Liver (tissue), 3 donors: ENCODE measurements at regions not wholly inside any gene's neighbourhood (a gene's known extent, or its start where the extent isn't known, plus 50 kb on each side); places are given as distances from the start of the nearest gene placed in this dataset.

Source experiments
- ATF3 ChIP-seq: IDR thresholded peaks from 2 replicates; pipeline ENCODE4 v1.6.1; 2016; ENCODE audit warnings: antibody characterized with exemption
- CTCF ChIP-seq: fragments of 150-350 bp; IDR thresholded peaks from 2 replicates; pipeline ENCODE4 v1.5.1; 2017; ENCODE audit warnings: improper control_type of control experiment, low read depth, low read length; ENCODE audit not compliant: missing input control
- EGR1 ChIP-seq, 2 donors: IDR thresholded peaks; 2 replicates each; pipeline ENCODE4 v1.6.1; 2016 to 2018; ENCODE audit warnings: antibody characterized with exemption in 2 of 2, low read depth in 2 of 2
- FOXA1 ChIP-seq: IDR thresholded peaks from 2 replicates; pipeline ENCODE4 v1.6.1; 2016; ENCODE audit warnings: antibody characterized with exemption
- FOXA2 ChIP-seq: IDR thresholded peaks from 2 replicates; pipeline ENCODE4 v1.6.1; 2016; ENCODE audit warnings: antibody characterized with exemption
- HNF4A ChIP-seq, 2 donors: conservative IDR thresholded peaks; 2 replicates each; pipeline ENCODE4 v1.6.1; 2016; ENCODE audit warnings: antibody characterized with exemption in 2 of 2, mild to moderate bottlenecking in 2 of 2
- MAX ChIP-seq: IDR thresholded peaks from 2 replicates; pipeline ENCODE4 v1.6.1; 2016; ENCODE audit warnings: antibody characterized with exemption
- SP1 ChIP-seq: IDR thresholded peaks from 2 replicates; pipeline ENCODE4 v1.6.1; 2018; ENCODE audit warnings: antibody characterized with exemption, mild to moderate bottlenecking
- YY1 ChIP-seq: IDR thresholded peaks from 2 replicates; pipeline ENCODE4 v1.6.1; 2016; ENCODE audit warnings: antibody characterized with exemption, mild to moderate bottlenecking
- donor health status: healthy.
- donor health status: healthy.

DNA sequence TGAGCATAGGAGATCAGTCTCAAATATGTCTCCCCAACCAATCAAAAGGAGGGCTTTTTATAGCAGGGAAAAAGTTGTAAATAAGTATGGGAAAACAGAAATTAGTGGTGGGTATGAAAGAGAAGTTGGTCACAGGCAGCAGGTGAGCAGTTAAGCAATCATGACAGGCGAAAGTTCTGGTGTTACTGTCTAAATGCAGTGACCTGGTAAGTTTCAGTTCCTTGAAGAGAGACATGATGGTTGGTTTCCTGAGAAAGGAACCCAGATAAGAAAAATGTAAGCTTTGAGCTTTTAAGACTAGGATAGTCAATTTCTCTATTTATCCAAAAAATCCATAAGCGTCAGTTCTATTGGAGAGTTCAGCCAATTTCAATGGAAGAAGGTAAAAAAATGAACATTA lies 466.2 kb upstream of the FLRT2 start:
- TF ChIP-seq ATF3 (no peak), CTCF (no peak), HNF4A (conservative IDR thresholded peaks at IDR 0.05) (no peak), FOXA1 (no peak), MAX (no peak), SP1 (no peak), FOXA2 (no peak), EGR1 (IDR thresholded peaks at IDR 0.05; ENCODE audit: low read depth in 2 of 2) (no peak), YY1 (no peak)
